HT1080 (cell line): ENCODE measurements at regions not wholly inside any gene's neighbourhood (a gene's known extent, or its start where the extent isn't known, plus 50 kb on each side); places are given as distances from the start of the nearest gene placed in this dataset. TPM values are rescaled to one million over a fixed set of nuclear protein-coding genes. Genes with fewer than 3 reads are reported as not detected.
"Not testable (repeated sequence)": the region's sequence is repeated elsewhere in the genome, so short reads cannot be mapped to it uniquely, and the experiment has no call there.

Source experiments
- DNase-seq: peaks from one replicate; pipeline ENCODE4 v3.0.0-alpha.2; 2015; ENCODE audit warnings: low read depth
- small RNA-seq: library from RNA; depleted of rRNA; stranded (forward); fragments of <200 nt; gene quantifications from one replicate; pipeline ENCODE3, GENCODE V24; 2014

DNA sequence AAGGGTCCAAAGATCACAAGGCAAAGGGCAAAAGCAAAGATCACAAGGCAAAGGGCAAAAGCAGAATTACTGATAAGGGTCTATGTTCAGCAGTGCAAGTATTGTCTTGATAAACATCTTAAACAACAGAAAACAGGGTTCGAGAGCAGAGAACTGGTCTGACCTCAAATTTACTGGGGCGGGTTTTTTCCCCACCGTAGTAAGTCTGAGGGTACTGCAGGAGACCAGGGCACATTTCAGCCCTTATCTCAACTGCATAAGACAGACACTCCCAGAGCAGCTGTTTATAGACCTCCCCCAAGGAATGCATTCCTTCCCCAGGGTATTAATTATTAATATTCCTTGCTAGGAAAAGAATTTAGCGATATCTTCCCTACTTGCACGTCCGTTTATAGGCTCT lies 61.3 kb downstream of the ZNF860 start:
- not testable (repeated sequence) for DNase-seq

DNA sequence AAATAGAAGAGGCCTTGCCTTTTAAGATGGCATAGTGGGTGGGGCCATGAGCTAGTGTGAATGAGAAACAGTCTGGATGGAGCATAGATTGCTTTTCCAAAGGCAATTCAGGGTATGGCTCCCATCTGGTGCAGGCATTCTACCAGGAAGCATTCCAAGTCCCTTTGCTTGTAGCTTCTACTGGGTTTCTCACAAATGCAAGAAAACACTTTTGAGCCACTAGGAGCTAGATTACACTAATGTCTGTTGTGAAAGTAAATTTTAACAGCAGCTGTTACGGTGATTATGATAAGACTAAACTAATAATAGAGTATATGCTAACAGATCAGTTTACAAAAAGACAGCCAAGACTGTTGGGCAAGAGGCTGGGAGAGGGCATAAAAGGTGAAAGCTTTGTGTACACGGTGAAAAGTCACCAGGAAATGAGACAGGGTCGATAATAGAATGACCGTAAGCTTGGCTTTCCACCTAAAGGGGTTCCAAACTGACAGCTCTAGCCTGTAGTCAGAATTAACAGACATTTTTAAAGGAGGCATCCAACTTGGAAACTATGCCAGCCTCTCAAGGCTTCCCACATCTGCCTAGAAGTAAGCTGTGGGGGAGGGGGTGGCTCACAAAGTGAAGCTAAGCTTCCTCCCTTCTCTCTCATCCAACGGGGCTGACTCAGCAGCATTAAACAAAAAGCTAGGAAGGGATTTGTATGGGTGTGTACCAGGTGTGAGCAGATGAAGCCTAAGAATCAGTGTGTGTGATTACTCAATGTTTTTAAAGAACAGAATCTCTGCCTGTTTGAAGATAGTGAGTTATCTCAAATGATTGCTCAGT lies 61.1 kb upstream of the GPD1L start:
- peak; percentile 71 for DNase-seq

GRCh38 chr3:32046102-32046501 lies 60.3 kb upstream of the GPD1L start:
- no peak for DNase-seq

DNA sequence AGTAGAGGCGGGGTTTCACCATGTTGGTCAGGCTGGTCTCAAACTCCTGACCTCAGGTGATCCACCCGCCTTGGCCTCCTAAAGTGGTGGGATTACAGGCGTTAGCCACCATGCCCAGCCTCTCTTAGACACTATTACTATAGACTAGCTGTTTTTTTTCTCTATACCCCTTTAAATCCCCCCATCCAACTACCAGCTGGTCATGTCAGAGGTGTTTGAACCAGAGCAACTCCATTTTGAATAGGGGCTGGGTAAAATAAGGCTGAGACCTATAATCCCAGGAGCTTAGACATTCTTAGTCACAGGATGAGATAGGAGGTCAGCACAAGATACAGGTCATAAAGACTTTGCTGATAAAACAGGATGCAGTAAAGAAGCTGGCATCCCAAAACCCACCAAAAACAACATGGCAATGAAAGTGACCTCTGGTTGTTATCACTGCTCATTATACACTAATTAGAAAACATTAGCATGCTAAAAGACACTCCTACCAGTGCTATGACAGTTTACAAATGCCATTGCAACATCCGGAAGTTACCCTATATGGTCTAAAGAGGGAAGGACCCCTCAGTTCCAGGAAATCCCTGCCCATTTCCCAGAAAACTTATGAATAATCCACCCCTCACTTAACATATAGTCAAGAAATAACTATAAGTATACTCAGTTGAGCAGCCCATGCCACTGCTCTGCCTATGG lies 57.8 kb upstream of the GPD1L start:
- DNase-seq, result no peak

- DNase-seq, result no peak
Observed at GRCh38 chr3:32049916-32050315, 56.5 kb upstream of the GPD1L start.

- DNase-seq, result not testable (repeated sequence)
Observed at GRCh38 chr3:32052230-32052629, 54.2 kb upstream of the GPD1L start.

DNA sequence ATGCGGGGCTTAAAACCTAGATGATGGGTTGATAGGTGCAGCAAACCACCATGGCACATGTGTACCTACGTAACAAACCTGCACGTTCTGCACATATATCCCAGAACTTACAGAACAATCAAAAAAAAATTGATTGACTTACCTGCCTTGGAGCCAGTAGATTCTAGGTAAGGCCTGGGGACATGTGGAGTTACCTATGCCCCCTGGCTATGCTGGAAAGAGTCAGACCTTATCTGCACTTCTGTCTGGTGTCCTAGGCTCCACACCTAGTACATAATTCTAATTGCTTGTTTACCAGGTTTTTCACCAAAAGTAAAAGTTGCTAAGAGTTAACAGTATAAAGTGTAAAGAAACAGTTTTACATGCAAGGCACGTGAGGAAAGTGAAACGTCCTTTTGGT lies 53.6 kb upstream of the GPD1L start:
- not testable (repeated sequence) for DNase-seq

DNA sequence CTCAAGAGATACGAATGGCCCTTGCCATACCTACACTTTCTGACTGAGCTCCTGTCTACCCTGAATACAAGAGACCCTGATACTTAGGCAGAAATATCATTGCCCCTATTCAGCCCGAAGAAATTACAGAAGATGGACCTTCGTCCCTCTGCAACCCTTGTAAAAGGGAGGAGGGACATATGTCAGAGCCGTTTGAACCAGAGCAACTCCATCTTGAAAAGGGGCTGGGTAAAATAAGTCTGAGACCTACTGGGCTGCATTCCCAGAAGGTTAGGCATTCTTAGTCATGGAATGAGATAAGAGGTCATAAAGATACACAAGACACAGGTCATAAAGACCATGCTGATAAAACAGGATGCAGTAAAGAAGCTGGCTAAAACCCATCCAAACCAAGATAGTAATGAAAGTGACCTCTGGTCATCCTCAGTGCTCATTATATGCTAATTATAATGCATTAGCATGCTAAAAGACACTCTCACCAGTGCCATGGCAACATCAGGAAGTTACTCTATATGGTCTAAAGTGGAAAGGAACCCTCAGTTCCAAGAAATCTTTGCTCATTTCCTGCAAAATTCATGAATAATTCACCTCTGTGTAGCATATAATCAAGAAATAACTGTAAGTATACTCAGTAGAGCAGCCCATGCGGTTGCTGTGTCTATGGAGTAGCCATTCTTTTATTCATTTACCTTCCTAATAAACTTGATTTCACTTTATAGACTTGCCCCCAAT lies 49.7 kb upstream of the GPD1L start:
- DNase-seq, result no peak

Small RNA genes lying in the stretch of these regions (small RNA-seq; reads per million reads assigned to genes)
- gene RF00019, result not detected
